ENCODE measurements at regions not wholly inside any gene's neighbourhood (a gene's known extent, or its start where the extent isn't known, plus 50 kb on each side); places are given as distances from the start of the nearest gene placed in this dataset.

DNA sequence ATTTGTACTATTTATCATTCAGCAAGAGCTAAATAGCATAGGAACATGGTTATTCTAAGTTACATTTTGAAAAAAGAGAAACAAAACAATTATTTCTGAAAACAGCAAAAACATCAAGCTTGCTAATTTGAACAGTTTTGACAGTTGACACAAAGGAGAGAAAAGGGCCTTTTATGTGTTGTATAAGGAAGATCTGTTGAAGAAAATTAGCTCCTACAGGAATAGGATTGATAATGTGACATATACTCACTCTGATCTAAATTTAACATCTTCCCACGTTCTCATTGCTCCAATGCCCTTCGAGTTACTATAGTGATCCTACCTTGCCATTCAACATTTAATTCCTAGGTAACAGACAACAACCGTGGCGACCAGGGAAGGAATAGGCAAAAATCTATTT, 61.4 kb upstream of the BTG3 start:
- no peak overlapping the region for H3K4me3 ChIP-seq (ENCODE audit: low read depth, low read length)
- DNase-seq (ENCODE audit: low read depth) = no peak
- TF ChIP-seq CTCF (IDR thresholded peaks at IDR 0.05; ENCODE audit: low read depth, low read length) = no peak
- no peak for TF ChIP-seq MYC (IDR thresholded peaks at IDR 0.05; ENCODE audit: low read depth, low read length)
- no peak for TF ChIP-seq POLR2A (IDR thresholded peaks at IDR 0.05; ENCODE audit: extremely low read depth, insufficient read length)
- no peak for TF ChIP-seq MAX (IDR thresholded peaks at IDR 0.05; ENCODE audit: low read depth, low read length)

GRCh38 chr21:17673261-17674020, 60.7 kb upstream of the BTG3 start:
- no peak for DNase-seq (ENCODE audit: low read depth)
- no peak for TF ChIP-seq CTCF (IDR thresholded peaks at IDR 0.05; ENCODE audit: low read depth, low read length)
- no peak for TF ChIP-seq POLR2A (IDR thresholded peaks at IDR 0.05; ENCODE audit: extremely low read depth, insufficient read length)
- TF ChIP-seq MYC (IDR thresholded peaks at IDR 0.05; ENCODE audit: low read depth, low read length) = no peak
- no peak for TF ChIP-seq MAX (IDR thresholded peaks at IDR 0.05; ENCODE audit: low read depth, low read length)
- H3K4me3 ChIP-seq (ENCODE audit: low read depth, low read length) = no peak overlapping the region

DNA sequence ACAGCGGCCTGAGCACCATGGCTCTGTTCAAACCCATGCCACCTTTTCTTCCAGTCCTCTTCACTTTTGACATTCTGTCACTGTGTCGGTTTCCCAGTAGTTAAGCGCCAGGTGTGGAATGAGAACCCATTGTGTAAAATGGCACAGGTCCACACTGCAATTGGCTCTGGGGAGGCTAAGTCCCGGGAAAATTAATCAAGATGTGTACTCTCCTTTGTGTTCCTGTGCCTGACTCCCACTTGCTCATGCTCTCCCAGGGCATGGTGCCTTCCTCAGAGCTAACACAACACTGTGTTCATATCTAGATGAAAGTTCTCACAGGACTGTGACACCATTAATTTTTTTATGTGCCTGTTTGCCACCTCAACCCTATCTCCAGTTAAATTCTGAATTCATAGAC, 59.0 kb upstream of the BTG3 start:
- no peak overlapping the region for H3K4me3 ChIP-seq (ENCODE audit: low read depth, low read length)
- DNase-seq (ENCODE audit: low read depth) = no peak
- no peak for TF ChIP-seq MYC (IDR thresholded peaks at IDR 0.05; ENCODE audit: low read depth, low read length)
- TF ChIP-seq MAX (IDR thresholded peaks at IDR 0.05; ENCODE audit: low read depth, low read length) = no peak
- TF ChIP-seq CTCF (IDR thresholded peaks at IDR 0.05; ENCODE audit: low read depth, low read length) = no peak
- TF ChIP-seq POLR2A (IDR thresholded peaks at IDR 0.05; ENCODE audit: extremely low read depth, insufficient read length) = no peak

DNA sequence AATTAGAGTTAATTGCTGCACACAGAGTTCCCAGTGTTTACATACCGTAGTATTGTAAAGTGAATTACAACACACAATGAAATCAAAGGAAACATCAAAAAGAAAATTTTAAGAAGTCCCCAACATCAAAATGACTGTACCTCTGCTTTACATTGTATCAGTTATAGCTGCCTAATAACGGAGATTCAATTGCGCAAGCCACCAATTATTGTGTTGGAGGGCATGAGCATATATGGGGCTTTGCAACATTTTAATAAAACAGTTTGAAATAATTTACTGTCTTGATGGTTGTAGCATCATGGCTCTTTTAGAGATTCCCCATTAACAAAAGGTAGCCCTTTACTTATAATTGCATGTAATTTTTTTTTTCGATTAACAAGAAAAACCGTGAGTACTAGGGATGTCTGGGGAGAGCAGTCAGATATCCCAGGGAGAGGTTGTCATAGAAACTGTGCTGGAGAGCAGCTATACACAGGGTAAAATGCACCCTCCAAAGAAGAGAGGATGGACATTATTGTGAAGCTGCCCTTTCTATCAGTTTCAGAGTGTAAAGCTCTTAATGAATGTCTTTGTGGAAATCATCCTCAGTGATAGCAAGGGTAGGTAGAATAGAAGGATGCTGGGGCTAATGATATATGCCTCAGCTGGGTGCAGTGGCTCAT, 55.9 kb upstream of the BTG3 start:
- TF ChIP-seq POLR2A (IDR thresholded peaks at IDR 0.05; ENCODE audit: extremely low read depth, insufficient read length) (no peak), MYC (IDR thresholded peaks at IDR 0.05; ENCODE audit: low read depth, low read length) (no peak), CTCF (IDR thresholded peaks at IDR 0.05; ENCODE audit: low read depth, low read length) (no peak), MAX (IDR thresholded peaks at IDR 0.05; ENCODE audit: low read depth, low read length) (no peak)
- H3K4me3 ChIP-seq (ENCODE audit: low read depth, low read length) = no peak overlapping the region
- DNase-seq (ENCODE audit: low read depth) = no peak

- TF ChIP-seq POLR2A (IDR thresholded peaks at IDR 0.05; ENCODE audit: extremely low read depth, insufficient read length) (no peak), CTCF (IDR thresholded peaks at IDR 0.05; ENCODE audit: low read depth, low read length) (no peak), MYC (IDR thresholded peaks at IDR 0.05; ENCODE audit: low read depth, low read length) (no peak), MAX (IDR thresholded peaks at IDR 0.05; ENCODE audit: low read depth, low read length) (no peak)
- DNase-seq (ENCODE audit: low read depth) = no peak
- no peak overlapping the region for H3K4me3 ChIP-seq (ENCODE audit: low read depth, low read length)
Measured at GRCh38 chr21:17667256-17667655, 54.6 kb upstream of the BTG3 start.
